ENCODE measurements at regions not wholly inside any gene's neighbourhood (a gene's known extent, or its start where the extent isn't known, plus 50 kb on each side); places are given as distances from the start of the nearest gene placed in this dataset.
A peak's percentile ranks its signal among the peaks of the same experiment; 100 is the strongest.

DNA sequence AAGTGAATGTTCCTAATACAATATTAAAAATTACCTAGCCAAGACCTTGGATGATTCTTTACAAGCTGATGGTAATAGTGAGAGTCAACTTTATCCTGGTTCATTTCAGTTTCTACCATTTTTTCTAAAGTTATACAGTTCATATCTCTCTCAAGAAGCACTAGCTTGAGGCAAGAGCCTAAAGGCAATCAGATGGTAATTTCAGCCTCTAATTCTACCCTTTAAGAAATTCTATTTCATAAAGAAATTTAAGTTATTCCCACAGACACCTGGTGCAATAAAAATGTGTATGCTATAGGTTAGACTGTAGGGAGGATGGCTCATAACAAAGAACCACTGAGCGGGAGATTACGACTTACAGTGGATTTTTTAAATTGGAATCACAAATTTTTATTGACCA lies 984.2 kb upstream of the ADGRL3 start:
- no peak for DNase-seq

DNA sequence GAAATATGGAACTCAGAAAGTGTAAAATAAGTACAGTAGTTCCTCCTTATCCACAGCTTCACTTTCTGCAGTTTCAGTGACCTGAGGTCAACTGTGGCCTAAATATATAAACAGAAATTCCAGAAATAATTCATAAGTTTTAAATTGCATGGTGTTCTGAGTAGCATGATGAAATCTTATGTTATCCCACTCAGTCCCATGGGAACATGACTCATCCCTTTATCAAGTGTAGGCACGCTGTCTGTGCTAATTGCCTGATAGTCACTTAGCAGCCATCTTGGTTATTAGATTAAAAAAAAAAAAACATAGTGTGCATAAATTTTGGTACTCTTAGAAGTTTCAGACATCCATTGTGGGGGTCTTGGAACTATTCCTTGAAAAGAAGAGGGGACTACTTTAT lies 983.4 kb upstream of the ADGRL3 start:
- DNase-seq: no peak

DNA sequence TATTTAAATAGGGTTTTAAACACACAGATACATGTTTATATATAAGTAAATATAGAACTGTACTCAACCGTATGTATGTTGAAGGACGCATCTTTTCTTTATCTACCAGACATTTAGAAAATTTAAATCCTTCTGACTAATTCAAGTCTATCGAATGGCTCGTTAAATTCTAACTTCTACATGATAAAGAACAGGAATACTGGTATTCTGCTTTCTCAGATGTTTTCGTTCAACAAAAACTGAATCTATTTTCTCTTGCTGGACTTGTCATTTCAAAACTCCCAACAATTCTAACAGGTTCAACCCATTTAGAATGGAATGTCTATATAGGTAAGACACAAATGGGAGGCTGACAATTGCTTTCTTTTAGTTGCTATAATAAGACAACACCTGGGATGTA lies 978.3 kb upstream of the ADGRL3 start:
- DNase-seq: no peak

DNA sequence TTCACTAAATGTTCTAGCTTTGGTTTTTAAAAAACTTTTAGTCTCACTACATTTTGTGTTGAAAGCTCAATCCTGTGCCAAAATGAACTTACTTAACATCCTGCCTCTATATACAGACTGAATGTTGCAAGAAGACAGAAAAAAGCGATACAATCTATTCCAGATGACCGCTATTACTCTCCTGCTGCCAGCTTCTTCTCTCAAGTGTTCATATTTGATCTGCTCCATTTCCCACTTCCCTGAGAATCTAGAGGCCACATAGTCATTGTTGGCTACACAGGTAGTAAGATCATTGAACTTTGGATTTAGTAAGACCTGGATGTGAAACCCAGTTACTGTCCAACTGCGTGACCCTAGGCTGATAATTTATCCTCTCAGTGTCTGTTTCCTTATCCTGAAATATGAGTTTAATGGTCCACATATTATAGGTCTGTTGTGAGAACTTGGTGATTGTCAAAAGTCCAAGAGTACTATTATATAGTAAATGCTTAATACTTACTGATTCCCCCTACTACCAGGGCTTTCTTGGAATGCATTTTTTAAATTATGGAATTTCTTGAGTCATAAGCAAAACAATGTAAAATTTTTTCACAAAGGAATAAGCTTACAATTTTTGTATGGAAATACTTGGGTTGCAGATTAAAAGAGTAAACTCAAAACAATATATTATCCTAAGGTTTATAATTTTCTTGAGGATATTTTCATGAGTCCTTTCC lies 976.8 kb upstream of the ADGRL3 start:
- no peak for DNase-seq

DNA sequence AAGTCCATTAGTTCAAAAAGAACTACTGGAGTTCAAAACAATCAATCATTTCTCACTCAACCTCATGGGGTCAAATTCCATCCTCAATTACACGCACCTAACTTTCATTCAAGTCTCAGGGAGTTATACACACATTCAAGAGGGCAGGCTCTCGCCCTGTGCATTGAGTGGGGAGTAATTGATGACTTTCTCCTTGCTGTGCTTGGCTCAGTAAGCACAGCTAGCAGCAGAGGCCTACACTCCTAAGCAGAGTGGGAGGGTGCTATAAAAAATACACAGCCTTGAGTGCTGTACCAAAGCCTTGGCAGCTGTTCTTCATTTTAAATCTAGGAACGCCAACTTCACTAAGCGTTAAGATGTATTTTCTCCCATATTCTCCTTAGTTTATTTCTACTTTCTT lies 958.3 kb upstream of the ADGRL3 start:
- peak; percentile 37 to 75 for DNase-seq

DNA sequence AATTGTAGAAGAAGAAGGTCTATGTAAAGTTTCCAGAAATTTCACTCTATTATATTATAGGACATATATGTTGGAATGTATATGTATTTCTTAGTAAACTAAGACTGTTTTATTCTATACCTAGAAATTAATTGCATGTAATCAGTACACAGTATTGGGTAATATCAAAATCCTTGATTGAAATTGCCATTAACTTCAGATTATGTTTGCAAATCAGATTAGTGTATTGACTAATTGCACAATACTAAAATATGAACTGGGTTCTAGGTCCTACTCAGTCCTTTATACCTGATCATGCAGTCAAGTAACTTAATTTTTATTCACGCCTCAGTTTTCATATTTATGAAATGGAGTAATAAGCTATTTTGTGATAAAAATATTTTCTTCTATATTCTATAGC lies 950.3 kb upstream of the ADGRL3 start:
- DNase-seq: no peak

DNA sequence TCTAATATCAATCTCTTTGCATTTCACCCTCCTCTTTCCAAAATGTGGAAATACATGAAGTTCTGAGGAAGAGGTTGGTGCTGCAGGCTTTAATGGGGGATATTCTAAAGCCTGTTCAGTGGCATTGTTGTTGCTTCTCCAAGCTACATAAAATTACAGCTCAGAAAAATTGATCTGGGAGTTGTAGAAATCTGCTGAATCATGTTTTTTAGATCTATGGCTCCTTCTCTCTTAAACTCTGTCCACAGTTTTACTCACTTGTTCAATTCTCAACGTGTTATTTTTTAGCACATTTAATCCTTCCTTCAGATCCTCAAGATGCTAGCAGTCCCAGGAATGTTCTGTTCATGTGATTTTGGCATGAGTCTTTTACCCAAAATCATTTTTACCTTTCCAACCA lies 949.5 kb upstream of the ADGRL3 start:
- DNase-seq: no peak

DNA sequence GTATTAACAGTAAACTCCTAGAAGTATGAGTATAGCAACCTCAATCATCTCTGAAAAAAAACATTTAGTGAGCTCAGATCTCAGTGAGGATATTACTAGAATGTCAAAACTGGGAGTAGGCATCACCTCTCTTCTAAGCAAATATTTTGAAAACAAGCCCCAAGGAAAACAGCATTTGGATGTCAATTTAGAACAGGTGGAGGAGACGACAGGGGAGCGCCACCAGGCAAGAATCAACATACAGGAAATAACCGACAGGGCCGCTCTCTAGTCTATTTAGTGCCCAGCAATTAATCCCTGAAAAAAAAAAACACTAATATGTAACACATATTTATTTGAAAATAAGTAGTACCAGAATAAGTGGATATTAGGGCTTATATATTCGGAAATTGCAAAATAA lies 940.3 kb upstream of the ADGRL3 start:
- DNase-seq: no peak

DNA sequence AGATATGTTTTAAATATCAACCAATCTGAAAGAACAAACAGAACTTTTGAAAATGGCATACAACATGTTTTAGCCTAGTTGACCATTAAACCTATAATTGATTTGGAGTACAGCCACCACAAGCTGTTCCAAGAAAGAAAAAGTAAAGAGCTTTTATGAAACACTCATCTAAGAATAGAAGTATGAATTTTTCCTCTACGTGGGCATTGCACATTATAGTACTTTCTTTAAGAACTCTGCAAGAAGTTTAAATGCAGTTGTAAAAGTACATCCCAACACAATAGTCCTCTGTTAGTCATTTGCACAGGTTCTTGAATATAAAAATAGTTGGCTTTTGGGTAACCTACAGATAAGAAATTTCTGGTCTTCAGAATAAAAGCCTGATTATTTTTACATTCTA lies 933.6 kb upstream of the ADGRL3 start:
- DNase-seq: no peak

DNA sequence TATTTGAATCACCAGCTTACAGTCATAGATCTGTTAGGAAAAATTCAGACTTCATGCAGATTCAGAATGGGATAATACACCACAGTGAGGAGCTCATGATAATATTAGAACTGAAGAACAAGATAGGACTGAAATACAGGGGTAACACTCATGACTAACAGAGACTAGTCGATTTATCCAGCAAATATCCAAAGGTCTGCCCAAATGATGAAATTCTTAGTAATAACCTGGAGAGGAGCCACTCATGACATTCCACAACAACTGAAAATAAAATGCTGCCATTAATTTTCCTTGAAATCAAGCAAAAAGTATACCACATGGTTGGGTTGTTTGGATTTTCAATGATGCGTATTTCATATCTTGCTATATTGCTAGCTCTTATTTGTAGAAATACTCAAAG lies 903.7 kb upstream of the ADGRL3 start:
- DNase-seq: no peak

DNA sequence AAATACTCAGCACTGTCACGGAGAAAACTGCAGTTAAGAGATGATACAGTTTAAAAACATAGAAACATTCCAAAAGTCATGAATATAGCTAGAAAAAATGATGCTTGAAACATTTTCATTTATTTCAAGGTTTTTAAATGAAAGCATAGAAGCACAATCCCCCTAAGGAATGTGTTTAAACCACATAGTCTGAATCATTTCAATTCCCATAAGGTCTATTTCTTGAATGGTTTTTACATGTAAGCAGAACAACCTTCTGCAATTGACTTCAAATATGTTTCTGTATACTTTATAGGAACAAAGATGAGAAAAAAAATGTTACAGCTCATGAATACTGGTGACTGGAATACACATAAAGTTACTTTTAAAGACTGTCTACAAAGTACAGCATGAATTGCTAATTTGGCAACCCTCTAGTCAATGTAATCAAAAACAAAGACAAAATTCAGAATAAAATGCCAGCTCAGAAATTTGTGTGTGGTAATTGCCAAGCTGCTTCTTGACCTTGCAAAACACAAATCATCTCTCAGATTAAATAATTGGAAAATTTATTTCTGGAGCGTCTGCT lies 886.4 kb upstream of the ADGRL3 start:
- DNase-seq: no peak

DNA sequence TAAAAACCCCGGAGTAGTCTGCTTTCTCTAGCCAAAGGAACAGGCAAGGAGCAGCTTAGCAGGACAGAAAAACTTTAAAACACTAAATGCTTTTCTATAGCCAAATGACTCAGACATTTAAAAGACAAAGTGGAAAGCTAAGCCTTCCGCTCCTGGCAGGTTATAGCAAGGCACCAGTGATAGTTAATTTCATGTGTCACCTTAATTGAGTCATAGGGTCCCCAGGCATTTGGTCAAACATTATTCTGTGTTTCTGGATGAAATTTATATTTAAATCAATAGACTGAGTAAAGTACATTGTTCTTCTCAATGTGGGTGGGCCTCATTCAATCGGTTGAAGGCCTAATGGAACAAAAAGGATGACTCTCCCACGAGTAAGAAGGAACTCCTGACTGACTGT lies 885.7 kb upstream of the ADGRL3 start:
- no peak for DNase-seq

DNA sequence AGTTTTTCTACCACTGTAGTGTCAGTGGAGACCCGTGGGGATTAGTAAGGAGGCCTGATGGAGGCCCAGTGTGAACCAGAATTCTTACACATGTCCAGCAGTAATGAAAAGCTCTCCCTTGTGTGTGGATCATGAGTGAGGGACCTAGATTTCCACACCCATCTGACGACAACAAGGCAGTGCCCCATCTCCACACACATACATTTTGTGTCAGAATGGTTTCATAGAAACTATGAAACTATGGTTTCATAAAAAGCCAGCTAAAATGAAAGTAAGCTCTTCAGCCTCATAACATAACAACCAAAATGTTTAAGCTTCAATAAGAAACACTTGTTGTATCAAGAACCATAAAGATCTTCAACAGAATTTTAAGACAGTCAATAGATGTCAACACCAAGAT lies 884.5 kb upstream of the ADGRL3 start:
- no peak for DNase-seq

DNA sequence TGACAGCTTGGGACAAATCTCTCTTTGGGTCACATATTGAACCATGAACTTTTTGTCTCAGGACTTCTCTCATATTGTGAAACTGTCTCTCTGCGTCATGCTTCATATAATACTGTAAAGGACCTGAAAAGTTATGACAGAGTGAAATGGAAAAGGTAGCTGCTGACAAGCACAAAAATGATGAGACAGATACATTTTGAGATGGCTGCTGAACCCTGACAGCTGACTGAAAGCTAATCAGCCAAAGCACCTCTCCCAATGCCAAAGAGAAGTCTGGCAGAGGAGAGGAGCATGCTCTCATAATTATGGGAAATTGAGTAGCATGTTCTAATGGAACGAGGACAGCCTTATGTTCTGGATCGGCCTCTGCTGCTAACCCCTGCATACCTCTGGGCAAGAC lies 873.4 kb upstream of the ADGRL3 start:
- peak in 1 of 2 experiments; percentile 32 for DNase-seq

DNA sequence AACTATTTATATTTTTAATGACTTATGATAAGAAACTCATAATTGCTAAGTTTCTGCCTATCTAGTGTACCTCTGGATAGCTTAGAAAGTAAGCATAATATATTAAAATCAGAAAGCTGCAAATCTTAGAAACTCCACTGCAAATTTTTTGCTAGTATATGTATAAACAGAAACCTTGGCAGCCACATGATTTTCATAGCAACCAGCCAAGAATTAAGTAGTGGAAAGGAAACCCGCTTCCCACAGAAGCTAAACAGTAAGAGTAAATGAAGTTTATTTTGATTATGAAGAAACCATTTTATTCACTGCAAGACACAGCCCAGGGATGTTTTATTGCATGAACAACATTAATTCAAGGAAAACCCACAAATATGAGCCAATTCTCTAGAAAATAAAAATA lies 872.5 kb upstream of the ADGRL3 start:
- DNase-seq: peak in 1 of 2 experiments; percentile 10

DNA sequence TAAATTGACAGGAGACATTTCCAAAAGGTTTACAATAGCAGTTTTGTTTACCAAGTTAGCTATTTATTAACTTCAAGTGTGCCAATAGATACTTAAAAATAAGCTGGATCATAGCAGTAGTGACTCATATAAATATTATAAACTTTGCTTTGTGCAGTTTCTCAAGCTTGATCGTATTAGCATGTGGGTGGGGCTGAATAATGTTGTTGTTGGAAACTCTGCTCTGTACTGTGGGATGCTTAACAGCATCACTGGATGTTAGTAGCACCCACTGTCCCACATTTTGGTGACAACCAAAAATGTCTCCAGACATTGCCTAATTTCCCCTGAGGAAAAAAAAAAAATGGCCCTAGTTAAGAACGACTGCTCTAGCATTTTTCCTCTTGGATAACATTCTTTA lies 855.2 kb upstream of the ADGRL3 start:
- no peak for DNase-seq

DNA sequence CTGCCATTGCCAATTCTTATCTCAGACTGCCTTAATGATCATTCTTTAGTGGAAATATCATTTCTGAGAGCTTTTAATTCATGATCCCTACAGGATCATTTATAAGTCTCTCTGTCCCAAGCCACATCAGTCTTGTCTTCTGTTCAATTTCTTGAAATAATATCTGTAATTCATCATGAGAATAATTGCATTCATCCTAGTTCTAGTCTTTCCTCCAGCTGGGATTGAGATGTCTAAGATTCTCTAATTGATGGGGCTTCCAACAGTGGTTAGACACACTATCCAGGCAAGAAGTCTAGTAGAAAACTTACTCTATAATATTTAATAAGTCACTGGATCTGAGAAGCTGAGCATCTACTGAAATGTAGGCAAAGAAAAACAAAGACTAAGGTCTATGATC lies 854.7 kb upstream of the ADGRL3 start:
- DNase-seq: no peak

DNA sequence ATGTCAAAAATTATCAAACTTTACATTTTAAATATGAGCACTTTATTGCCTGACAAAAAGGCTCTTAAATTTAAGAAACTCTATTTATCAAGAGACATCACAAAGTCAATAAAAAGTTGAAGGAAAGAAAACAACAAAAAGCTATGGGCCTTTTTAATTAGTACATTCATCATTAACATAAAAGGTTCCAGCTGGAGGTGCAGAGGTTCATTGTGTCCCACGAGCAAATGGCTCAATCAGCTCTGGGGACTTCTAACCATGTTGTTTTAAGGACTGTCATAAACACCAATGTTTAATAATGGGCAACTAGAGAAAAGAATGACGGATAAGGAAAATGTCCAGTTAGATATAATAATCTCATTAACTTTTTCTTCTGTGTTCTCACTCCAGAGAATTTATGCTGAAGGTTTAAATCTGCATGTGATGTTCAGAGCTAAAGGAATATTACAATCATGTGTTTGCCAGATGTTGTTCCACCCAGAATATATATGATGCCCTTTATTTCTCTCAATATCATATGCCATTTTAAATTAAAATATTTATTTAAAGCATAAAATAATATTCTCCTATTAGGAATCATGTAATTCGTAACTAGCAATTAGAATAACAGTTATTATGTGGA lies 840.3 kb upstream of the ADGRL3 start:
- no peak for DNase-seq

DNA sequence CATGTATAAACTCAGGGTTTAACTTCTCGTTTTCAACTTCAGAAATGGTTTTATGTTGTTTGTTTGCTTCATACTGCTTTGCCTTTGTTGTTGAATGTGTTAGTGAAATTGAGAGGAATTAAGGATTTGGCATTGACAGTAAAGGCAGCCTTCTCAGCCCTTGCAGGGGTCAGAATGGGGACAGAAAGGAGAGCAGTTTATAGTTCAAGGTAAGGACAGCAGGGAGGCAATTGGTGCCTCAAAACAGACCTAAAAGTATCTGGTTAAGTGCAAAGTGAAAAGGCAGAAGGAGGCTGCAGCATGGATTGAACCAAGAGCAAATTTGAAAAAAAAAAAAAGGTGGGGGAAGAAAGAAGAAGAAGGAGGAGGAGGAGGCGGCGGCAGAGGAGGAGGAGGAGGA lies 835.0 kb upstream of the ADGRL3 start:
- no peak for DNase-seq

DNA sequence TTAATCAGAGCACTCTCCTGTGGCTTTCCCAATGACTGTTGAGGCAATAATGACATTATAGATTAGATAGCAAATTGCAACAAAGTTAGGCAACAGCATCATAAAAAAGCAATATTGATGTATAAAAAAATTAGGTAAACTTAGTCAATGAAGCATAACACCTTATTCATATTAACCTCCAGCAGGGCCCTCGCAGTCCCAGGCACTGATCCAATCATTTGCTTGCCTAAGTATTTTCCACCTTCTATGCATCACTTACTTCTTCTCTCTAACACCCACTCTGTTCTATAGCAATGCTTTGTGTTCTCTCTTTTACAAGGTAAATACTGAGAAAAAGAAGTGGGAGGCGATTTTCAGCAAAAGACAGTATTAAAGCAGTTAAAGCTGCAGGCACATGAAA lies 833.5 kb upstream of the ADGRL3 start:
- DNase-seq: no peak

DNA sequence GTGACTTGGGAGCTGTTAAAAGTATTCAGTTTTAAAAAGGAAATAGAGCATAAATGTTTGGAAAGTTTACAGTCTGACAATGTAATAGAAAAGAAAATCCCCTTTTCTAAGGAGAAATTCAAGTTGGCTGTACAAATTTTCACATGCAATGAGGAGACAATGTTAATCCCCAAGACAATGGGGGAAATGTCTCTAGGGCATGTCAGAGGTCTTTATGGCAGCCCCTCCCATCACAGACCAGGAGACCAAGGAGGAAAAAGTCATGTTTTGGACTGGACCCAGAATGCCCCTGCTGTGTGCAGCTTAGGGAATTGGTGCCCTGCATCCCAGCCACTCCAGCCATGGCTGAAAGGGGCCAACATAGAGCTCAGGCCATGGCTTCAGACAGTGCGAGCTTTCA lies 831.1 kb upstream of the ADGRL3 start:
- DNase-seq: no peak

DNA sequence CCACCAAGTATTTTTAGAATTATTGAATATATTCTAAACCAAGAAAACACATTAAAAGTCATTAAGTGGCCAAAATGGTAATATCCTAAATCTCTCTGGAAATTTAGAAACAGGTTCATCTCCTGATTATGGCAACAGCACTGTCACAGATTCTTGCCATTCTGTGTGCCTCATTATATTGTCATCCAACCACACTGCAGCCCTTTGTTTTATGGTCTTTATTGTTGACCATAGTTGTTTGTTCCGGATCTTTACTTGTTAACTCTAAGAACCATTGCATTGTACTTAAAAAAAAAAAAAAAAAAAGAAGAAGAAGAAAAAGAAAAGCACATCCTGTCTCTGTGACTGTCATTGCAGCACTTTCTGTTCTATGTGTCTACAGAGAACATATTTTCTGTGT lies 822.1 kb upstream of the ADGRL3 start:
- DNase-seq: no peak

DNA sequence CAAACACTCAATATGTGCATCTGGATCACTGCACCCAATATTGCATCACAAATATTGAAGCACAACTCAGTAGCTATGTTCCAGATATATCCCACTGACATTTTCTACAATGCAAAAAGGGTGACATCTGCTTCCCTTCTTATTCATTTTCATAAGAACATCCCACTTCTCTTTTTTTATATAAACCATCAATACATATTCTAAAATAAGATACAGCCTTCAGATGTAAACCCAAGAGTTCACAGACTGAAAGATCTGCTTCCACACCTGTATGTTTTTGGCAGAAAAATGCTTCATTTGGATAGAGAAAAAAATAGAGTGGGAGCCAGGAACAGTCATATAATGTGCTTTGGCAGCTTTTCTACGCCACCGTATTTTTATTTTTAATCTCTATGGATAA lies 815.6 kb upstream of the ADGRL3 start:
- peak in 1 of 2 experiments; percentile 0 for DNase-seq

DNA sequence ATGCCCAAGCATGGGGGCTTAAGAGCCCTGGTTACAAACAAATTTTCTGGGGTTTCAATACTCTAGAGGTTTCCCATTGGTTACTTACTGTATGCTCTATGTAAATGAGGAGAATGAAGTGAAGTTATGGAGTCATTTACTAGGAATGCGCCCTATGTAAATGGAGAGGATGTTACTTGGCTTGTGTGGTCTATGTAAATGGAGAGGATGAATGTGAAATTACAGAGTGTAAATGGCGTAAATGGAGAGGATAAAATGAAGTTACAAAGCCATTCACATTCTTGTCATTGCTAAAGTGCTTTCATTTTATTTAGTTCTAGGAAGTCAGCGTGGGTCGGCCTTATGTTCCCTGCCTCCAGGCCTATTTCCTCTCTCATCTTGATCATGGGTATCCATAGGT lies 810.5 kb upstream of the ADGRL3 start:
- no peak for DNase-seq

All from NCI-H446 (cell line).